IMR-90 (cell line): ENCODE measurements at regions not wholly inside any gene's neighbourhood (a gene's known extent, or its start where the extent isn't known, plus 50 kb on each side); places are given as distances from the start of the nearest gene placed in this dataset.
A peak's percentile ranks its signal among the peaks of the same experiment; 100 is the strongest.

Source experiments
- ATAC-seq: fragments of 200-7000 bp; cut with Tn5 transposase; 2 replicates; pipeline ENCODE4 v1.9.1; 2020; ENCODE audit warnings: low read depth, mild to moderate bottlenecking, moderate library complexity
- BruUV-seq: library from RNA; stranded (reverse); fragments of 400-500 nt; replicated peaks from 2 replicates; lab custom pipeline; 2021; lab: Mats Ljungman, UMichigan
- CTCF ChIA-PET: fragments of 300-600 bp; formaldehyde crosslinking; extraction: SDS; loops from one replicate; lab custom pipeline; 2021; ENCODE audit warnings: antibody characterized with exemption; lab: Yijun Ruan, JAX
- POLR2A ChIA-PET: fragments of 300-600 bp; sonication (Branson Sonifier 250); formaldehyde crosslinking; loops from one replicate; lab custom pipeline; 2022; ENCODE audit warnings: antibody characterized with exemption; ENCODE audit not compliant: unreplicated experiment; lab: Charles Lee
- DNase-seq: peaks from one replicate; pipeline ENCODE4 v3.0.0; 2013
- H2AFZ ChIP-seq: replicated peaks from 2 replicates; pipeline ENCODE3; 2013; ENCODE audit warnings: low read length, mild to moderate bottlenecking; ENCODE audit not compliant: poor library complexity
- H2AK5ac ChIP-seq: 2 replicates; pipeline ENCODE4 v1.6.1; 2013; ENCODE audit warnings: low read depth, low read length, inconsistent platforms
- H2AK9ac ChIP-seq: replicated peaks from 2 replicates; pipeline ENCODE3; 2013; ENCODE audit warnings: mild to moderate bottlenecking, low read depth, low read length, moderate library complexity; ENCODE audit not compliant: poor library complexity
- H2BK120ac ChIP-seq: 2 replicates; pipeline ENCODE4 v1.6.1; 2013; ENCODE audit warnings: low read depth, low read length, inconsistent platforms
- H2BK15ac ChIP-seq: 3 replicates; pipeline ENCODE4 v1.6.1; 2013; ENCODE audit warnings: low read depth, low read length, inconsistent platforms
- H2BK20ac ChIP-seq: 2 replicates; pipeline ENCODE4 v1.6.1; 2013; ENCODE audit warnings: low read depth, mild to moderate bottlenecking, inconsistent platforms, low read length, moderate library complexity
- H2BK5ac ChIP-seq: 2 replicates; pipeline ENCODE4 v1.6.1; 2013; ENCODE audit warnings: mild to moderate bottlenecking, low read depth, low read length, inconsistent platforms; ENCODE audit not compliant: poor library complexity, severe bottlenecking
- H3K14ac ChIP-seq: replicated peaks from 2 replicates; pipeline ENCODE4 v1.6.1; 2013; ENCODE audit warnings: low read depth, low read length, inconsistent platforms
- H3K18ac ChIP-seq: 2 replicates; pipeline ENCODE4 v1.6.1; 2013; ENCODE audit warnings: low read depth, low read length, control low read depth
- H3K23ac ChIP-seq: 2 replicates; pipeline ENCODE4 v1.6.1; 2013; ENCODE audit warnings: low read depth, low read length, inconsistent platforms
- H3K27ac ChIP-seq: 2 replicates; pipeline ENCODE4 v1.5.1; 2013; ENCODE audit warnings: mild to moderate bottlenecking, control low read depth, low read length; ENCODE audit not compliant: insufficient read depth
- H3K27me3 ChIP-seq: 2 replicates; pipeline ENCODE4 v1.6.1; 2013; ENCODE audit warnings: low read length; ENCODE audit not compliant: control insufficient read depth, insufficient read depth
- H3K36me3 ChIP-seq: 2 replicates; pipeline ENCODE4 v1.6.1; 2013; ENCODE audit warnings: low read length, mixed read lengths; ENCODE audit not compliant: control insufficient read depth, insufficient read depth
- H3K4ac ChIP-seq: 2 replicates; pipeline ENCODE4 v1.6.1; 2013; ENCODE audit warnings: low read depth, low read length, inconsistent platforms
- H3K4me1 ChIP-seq: 2 replicates; pipeline ENCODE4 v1.6.1; 2013; ENCODE audit warnings: low read length, mixed read lengths; ENCODE audit not compliant: control insufficient read depth, insufficient read depth
- H3K4me2 ChIP-seq: 2 replicates; pipeline ENCODE4 v1.6.1; 2013; ENCODE audit warnings: low read depth, mild to moderate bottlenecking, control low read depth, low read length, moderate library complexity
- H3K4me3 ChIP-seq: 2 replicates; pipeline ENCODE4 v1.5.1; 2013; ENCODE audit warnings: low read depth, mild to moderate bottlenecking, control low read depth, low read length, moderate library complexity; ENCODE audit not compliant: insufficient read depth
- H3K56ac ChIP-seq: 2 replicates; pipeline ENCODE4 v1.6.1; 2013; ENCODE audit warnings: low read length, inconsistent platforms; ENCODE audit not compliant: insufficient read depth; ENCODE audit errors: extremely low read depth
- H3K79me1 ChIP-seq, 2 experiments: 2 replicates each; pipeline ENCODE4 v1.6.1; 2013; ENCODE audit warnings: low read length in 2 of 2, inconsistent platforms in 1 of 2, low read depth in 1 of 2
- H3K9ac ChIP-seq: 2 replicates; pipeline ENCODE4 v1.6.1; 2013; ENCODE audit warnings: low read depth, low read length, control low read depth
- H3K9me1 ChIP-seq: 2 replicates; pipeline ENCODE4 v1.6.1; 2013; ENCODE audit warnings: low read length, inconsistent platforms; ENCODE audit not compliant: insufficient read depth
- H3K9me3 ChIP-seq: 2 replicates; pipeline ENCODE4 v1.6.1; 2013; ENCODE audit warnings: low read length; ENCODE audit not compliant: control insufficient read depth, insufficient read depth
- H4K20me1 ChIP-seq: 2 replicates; pipeline ENCODE4 v1.6.1; 2013; ENCODE audit warnings: low read length, inconsistent platforms; ENCODE audit not compliant: insufficient read depth
- H4K5ac ChIP-seq: 2 replicates; pipeline ENCODE4 v1.6.1; 2013; ENCODE audit warnings: mild to moderate bottlenecking, low read depth, low read length, control low read depth
- H4K8ac ChIP-seq, 2 experiments: 2 replicates each; pipeline ENCODE4 v1.6.1; 2013; ENCODE audit warnings: low read depth in 2 of 2, low read length in 2 of 2, control low read depth in 1 of 2, inconsistent platforms in 1 of 2
- H4K91ac ChIP-seq: 2 replicates; pipeline ENCODE4 v1.6.1; 2013; ENCODE audit warnings: low read depth, low read length, inconsistent platforms; ENCODE audit not compliant: insufficient read depth
- CEBPB ChIP-seq: IDR thresholded peaks from 2 replicates; pipeline ENCODE4 v1.6.1; 2012; ENCODE audit warnings: low read depth, low read length, improper control_type of control experiment
- MAFK ChIP-seq: IDR thresholded peaks from 2 replicates; pipeline ENCODE4 v1.6.1; 2012; ENCODE audit warnings: low read depth, low read length, improper control_type of control experiment
- RAD21 ChIP-seq: IDR thresholded peaks from 2 replicates; pipeline ENCODE4 v1.6.1; 2012; ENCODE audit warnings: low read length, improper control_type of control experiment
- SMC3 ChIP-seq: fragments of 150-350 bp; IDR thresholded peaks from 2 replicates; pipeline ENCODE4 v1.6.1; 2016; ENCODE audit warnings: low read depth, mild to moderate bottlenecking, antibody characterized with exemption, low read length, moderate library complexity
- USF2 ChIP-seq: fragments of 150-350 bp; IDR thresholded peaks from 2 replicates; pipeline ENCODE4 v1.6.1; 2017; ENCODE audit warnings: mild to moderate bottlenecking, antibody characterized with exemption, low read length, low read depth
- WGBS, 2 experiments: methylation state at CpG; one replicate each; pipeline versions ENCODE4 v1.1.5 to v1.1.7; 2013; ENCODE audit warnings: missing lambda C conversion rate in 2 of 2; ENCODE audit not compliant: insufficient read length in 1 of 2; ENCODE audit errors: extremely low coverage in 2 of 2; 5-methylcytosine and 5-hydroxymethylcytosine counted together
- dilution Hi-C: fragments of 300-500 bp; cut with HindIII; formaldehyde crosslinking; loops from one replicate; pipeline ENCODE4 v1.14.3; 2018; ENCODE audit warnings: low sequenced_read_pairs; ENCODE audit not compliant: unreplicated experiment
- in situ Hi-C: fragments of 300-500 bp; cut with MboI; formaldehyde crosslinking; loops from 3 replicates; pipeline ENCODE4 v1.14.3; 2019; ENCODE audit warnings: low sequenced_read_pairs, inconsistent platforms, mixed read lengths
- intact Hi-C: fragments of 100-400 bp; cut with micrococcal nuclease; formaldehyde crosslinking; loops from 2 replicates; pipeline ENCODE4 v1.10.0; 2022

DNA sequence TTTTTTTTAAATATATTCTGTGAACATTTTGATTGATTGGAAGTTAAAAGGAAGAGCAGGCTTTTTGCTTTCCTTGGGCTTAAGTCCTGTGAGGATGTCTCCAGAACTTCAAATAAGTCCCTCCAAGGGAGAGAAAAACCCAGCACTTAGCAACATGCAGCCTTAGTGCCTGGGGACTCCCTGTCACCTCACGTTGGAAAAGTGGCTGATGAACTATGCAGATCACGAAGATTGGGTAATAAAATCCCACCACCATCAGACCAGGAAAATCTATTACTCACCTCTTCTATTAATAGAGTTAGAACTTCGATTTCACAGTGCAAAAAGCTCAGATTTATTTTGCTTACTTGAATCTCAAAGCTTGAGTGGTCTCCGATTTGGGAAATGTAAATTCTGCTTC, 507.0 kb downstream of the MAT2B start:
- no peak overlapping the region for H2AK5ac ChIP-seq
- TF ChIP-seq CEBPB: peak; percentile 59; the same call in 1 of the 2 replicates
- no peak for TF ChIP-seq MAFK
- TF ChIP-seq RAD21: no peak
- no peak for TF ChIP-seq SMC3
- TF ChIP-seq USF2: no peak
- no TSS peak for BruUV-seq
- no peak overlapping the region for H2AK9ac ChIP-seq
- H3K56ac ChIP-seq: no peak overlapping the region; the same call in 1 of the 2 replicates
- in situ Hi-C loops (loop anchor here (10.0 to 25.0 kb wide), 4 partner anchors 318 to 1200 kb away; no protein-coding TSS in a partner anchor), dilution Hi-C loops (loop anchor here (25.0 kb wide), 1 partner anchor 475 kb away; no protein-coding TSS in a partner anchor), intact Hi-C loops (loop anchor here (2.0 to 10.0 kb wide), 4 partner anchors 448 to 1612 kb away; no protein-coding TSS in a partner anchor)
- H4K20me1 ChIP-seq: no peaks in the 10 kb centered on the region
- H3K4me2 ChIP-seq: no peak overlapping the region; the same call in 1 of the 2 replicates
- ATAC-seq (no peak), DNase-seq (peak; percentile 18)
- no peak overlapping the region for H3K18ac ChIP-seq
- ChIA-PET POLR2A (no interaction called here), CTCF (interaction anchor here (0.6 to 1.3 kb wide), 16 partner anchors 9 to 1196 kb away, joined by 3 to 13 read pairs (median 4); no protein-coding TSS in a partner anchor)
- no peak overlapping the region for H3K23ac ChIP-seq
- H3K9me1 ChIP-seq: no peaks in the 10 kb centered on the region
- no CpG with 5 or more reads among the region's 4 CpGs for WGBS, 2 experiments
- no peaks in the 10 kb centered on the region for H3K79me1 ChIP-seq
- no peak overlapping the region for H2BK5ac ChIP-seq
- H3K27ac ChIP-seq: peak overlapping the region; percentile 71; the same call in 1 of the 2 replicates
- 0 out of 4 replicates have a peak overlapping the region, but pooled peaks of 1 of the 2 experiments have one; percentile 6 for H4K8ac ChIP-seq
- H2BK20ac ChIP-seq: peak overlapping the region; percentile 81; the same call in 1 of the 2 replicates
- no peaks in the 10 kb centered on the region for H3K36me3 ChIP-seq
- no peak overlapping the region for H3K4me3 ChIP-seq
- H3K4ac ChIP-seq: peak overlapping the region; percentile 75
- H3K14ac ChIP-seq: 0 out of 2 replicates have a peak overlapping the region, but pooled peaks have one; percentile 13
- H2AFZ ChIP-seq: peak overlapping the region; percentile 73
- no peak overlapping the region for H4K5ac ChIP-seq
- H3K27me3 ChIP-seq: no peaks in the 10 kb centered on the region
- peak overlapping the region; percentile 60; the same call in 1 of the 2 replicates for H3K9ac ChIP-seq
- H3K4me1 ChIP-seq: no peaks in the 10 kb centered on the region
- peak overlapping the region; percentile 7; the same call in 1 of the 3 replicates for H2BK15ac ChIP-seq
- H3K9me3 ChIP-seq: no peaks in the 10 kb centered on the region
- peak overlapping the region; percentile 42; the same call in 1 of the 2 replicates for H4K91ac ChIP-seq
- peak overlapping the region; percentile 41; the same call in 1 of the 2 replicates for H2BK120ac ChIP-seq
